ENCODE measurements at regions not wholly inside any gene's neighbourhood (a gene's known extent, or its start where the extent isn't known, plus 50 kb on each side); places are given as distances from the start of the nearest gene placed in this dataset.

GRCh38 chr3:177529071-177529550 lies 331.8 kb upstream of the TBL1XR1 start:
- intact Hi-C loops (cut with DNase I), result no loop called here
- no peaks in the 10 kb centered on the region for H3K36me3 ChIP-seq
- 76 to 96% (median 77%) methylated on average over 1 of the region's 1 CpG for WGBS, 3 donors
- H3K27ac ChIP-seq, result no peak overlapping the region
- H3K4me3 ChIP-seq, result no peak overlapping the region
- no peaks in the 10 kb centered on the region for H3K4me1 ChIP-seq (ENCODE audit: insufficient read depth)
- no peaks in the 10 kb centered on the region for H3K27me3 ChIP-seq
- TF ChIP-seq POLR2A (IDR thresholded peaks at IDR 0.05), result no peak
- TF ChIP-seq, protein P1, sequence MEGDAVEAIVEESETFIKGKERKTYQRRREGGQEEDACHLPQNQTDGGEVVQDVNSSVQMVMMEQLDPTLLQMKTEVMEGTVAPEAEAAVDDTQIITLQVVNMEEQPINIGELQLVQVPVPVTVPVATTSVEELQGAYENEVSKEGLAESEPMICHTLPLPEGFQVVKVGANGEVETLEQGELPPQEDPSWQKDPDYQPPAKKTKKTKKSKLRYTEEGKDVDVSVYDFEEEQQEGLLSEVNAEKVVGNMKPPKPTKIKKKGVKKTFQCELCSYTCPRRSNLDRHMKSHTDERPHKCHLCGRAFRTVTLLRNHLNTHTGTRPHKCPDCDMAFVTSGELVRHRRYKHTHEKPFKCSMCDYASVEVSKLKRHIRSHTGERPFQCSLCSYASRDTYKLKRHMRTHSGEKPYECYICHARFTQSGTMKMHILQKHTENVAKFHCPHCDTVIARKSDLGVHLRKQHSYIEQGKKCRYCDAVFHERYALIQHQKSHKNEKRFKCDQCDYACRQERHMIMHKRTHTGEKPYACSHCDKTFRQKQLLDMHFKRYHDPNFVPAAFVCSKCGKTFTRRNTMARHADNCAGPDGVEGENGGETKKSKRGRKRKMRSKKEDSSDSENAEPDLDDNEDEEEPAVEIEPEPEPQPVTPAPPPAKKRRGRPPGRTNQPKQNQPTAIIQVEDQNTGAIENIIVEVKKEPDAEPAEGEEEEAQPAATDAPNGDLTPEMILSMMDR (IDR thresholded peaks at IDR 0.05), result no peak
- no peak for TF ChIP-seq EP300 (IDR thresholded peaks at IDR 0.05)
- no peaks in the 10 kb centered on the region for H3K9me3 ChIP-seq
- no peak for DNase-seq

GRCh38 chr3:177529716-177530335 lies 332.5 kb upstream of the TBL1XR1 start:
- H3K27me3 ChIP-seq, result no peaks in the 10 kb centered on the region
- no peak overlapping the region for H3K4me3 ChIP-seq
- 69 to 72% (median 72%) methylated on average over 5 of the region's 5 CpGs for WGBS, 3 donors
- no peaks in the 10 kb centered on the region for H3K4me1 ChIP-seq (ENCODE audit: insufficient read depth)
- TF ChIP-seq EP300 (IDR thresholded peaks at IDR 0.05) (no peak), POLR2A (IDR thresholded peaks at IDR 0.05) (no peak)
- TF ChIP-seq, protein P1 (IDR thresholded peaks at IDR 0.05), result no peak
- no peaks in the 10 kb centered on the region for H3K9me3 ChIP-seq
- H3K36me3 ChIP-seq, result no peaks in the 10 kb centered on the region
- intact Hi-C loops (cut with DNase I), result no loop called here
- H3K27ac ChIP-seq, result no peak overlapping the region
- DNase-seq, result no peak

DNA sequence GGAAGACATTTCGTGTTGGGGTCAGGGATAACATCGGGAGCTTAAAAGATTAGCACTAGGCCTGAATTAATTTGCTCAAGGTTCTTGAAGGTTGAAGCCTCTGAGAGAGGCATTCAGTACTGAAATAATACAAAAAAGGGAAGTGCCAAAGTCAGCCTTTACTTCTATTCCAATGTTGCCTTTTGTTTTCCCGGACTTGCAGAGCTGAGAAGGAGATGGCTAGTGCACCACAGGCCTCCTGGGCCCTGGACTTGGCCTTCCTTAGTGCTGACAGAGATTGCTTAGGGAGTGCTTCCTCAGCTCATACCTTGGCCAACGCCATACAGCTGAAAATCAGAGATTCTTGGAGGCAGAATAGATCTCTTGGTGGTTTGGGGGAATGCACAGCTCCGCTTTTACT lies 333.6 kb upstream of the TBL1XR1 start:
- Histone ChIP-seq H3K27ac (no peak overlapping the region), H3K4me1 (ENCODE audit: insufficient read depth) (no peaks in the 10 kb centered on the region), H3K4me3 (no peak overlapping the region), H3K36me3 (no peaks in the 10 kb centered on the region), H3K9me3 (no peaks in the 10 kb centered on the region), H3K27me3 (no peaks in the 10 kb centered on the region)
- 85 to 88% (median 88%) methylated on average over 5 of the region's 5 CpGs for WGBS, 3 donors
- TF ChIP-seq, protein P1 (IDR thresholded peaks at IDR 0.05), result no peak
- TF ChIP-seq EP300 (IDR thresholded peaks at IDR 0.05) (no peak), POLR2A (IDR thresholded peaks at IDR 0.05) (no peak)
- no peak for DNase-seq
- intact Hi-C loops (cut with DNase I), result no loop called here

GRCh38 chr3:177536873-177537272 lies 339.6 kb upstream of the TBL1XR1 start:
- Histone ChIP-seq H3K9me3 (no peaks in the 10 kb centered on the region), H3K4me1 (ENCODE audit: insufficient read depth) (peaks cover 7% of the 10 kb centered on the region), H3K36me3 (no peaks in the 10 kb centered on the region), H3K27ac (no peak overlapping the region), H3K4me3 (no peak overlapping the region), H3K27me3 (no peaks in the 10 kb centered on the region)
- 77 to 90% (median 89%) methylated on average over 2 of the region's 2 CpGs for WGBS, 3 donors
- intact Hi-C loops (cut with DNase I), result no loop called here
- no peak for TF ChIP-seq EP300 (IDR thresholded peaks at IDR 0.05)
- TF ChIP-seq, protein P1 (IDR thresholded peaks at IDR 0.05), result no peak
- no peak for TF ChIP-seq POLR2A (IDR thresholded peaks at IDR 0.05)
- no peak for DNase-seq

All from ovary (tissue), 7 donors.